Endothelial cell of umbilical vein (primary cell): ENCODE measurements at regions not wholly inside any gene's neighbourhood (a gene's known extent, or its start where the extent isn't known, plus 50 kb on each side); places are given as distances from the start of the nearest gene placed in this dataset.
A peak's percentile ranks its signal among the peaks of the same experiment; 100 is the strongest.

Experiments used
- BruUV-seq: library from RNA; stranded (reverse); fragments of 400-500 nt; replicated peaks from 2 replicates; lab custom pipeline; 2021; lab: Mats Ljungman, UMichigan
- CTCF ChIA-PET: fragments of 300-600, 350-600 bp; sonication (Branson Sonifier 250); formaldehyde crosslinking; loops from one replicate; lab custom pipeline; 2021; ENCODE audit warnings: antibody characterized with exemption, inconsistent platforms; lab: Charles Lee
- POLR2A ChIA-PET: fragments of 300-600, 350-600 bp; sonication (Branson Sonifier 250); formaldehyde crosslinking; loops from one replicate; lab custom pipeline; 2021; ENCODE audit warnings: antibody characterized with exemption, inconsistent platforms; lab: Charles Lee
- DNase-seq: peaks from one replicate; pipeline ENCODE4 v3.0.0-alpha.2; 2011; ENCODE audit warnings: low read depth, low spot score
- FAIRE-seq: peaks from 2 replicates; lab custom pipeline; 2011; peaks lifted over from hg19 to GRCh38; lab: Jason Lieb, UNC
- H2AFZ ChIP-seq: 2 replicates; pipeline ENCODE4 v1.6.0; 2012; ENCODE audit warnings: low read depth, low read length, control low read depth, inconsistent platforms
- H3K27ac ChIP-seq: 2 replicates; pipeline ENCODE4 v1.5.1; 2011; ENCODE audit warnings: low read depth, mild to moderate bottlenecking, control low read depth, low read length, moderate library complexity; ENCODE audit not compliant: insufficient read depth
- H3K27me3 ChIP-seq, 2 experiments: 2 replicates each; pipeline versions ENCODE4 v1.6.0 to v1.6.1; 2011; ENCODE audit warnings: low read length in 2 of 2, mixed read lengths in 1 of 2; ENCODE audit not compliant: control insufficient read depth in 2 of 2, insufficient read depth in 2 of 2
- H3K36me3 ChIP-seq, 2 experiments: 2 replicates in 1 of 2; 3 replicates in 1 of 2; pipeline ENCODE4 v1.5.1; 2011; ENCODE audit warnings: low read length in 2 of 2, mild to moderate bottlenecking in 1 of 2, moderate library complexity in 1 of 2; ENCODE audit not compliant: control insufficient read depth in 2 of 2, insufficient read depth in 2 of 2; ENCODE audit errors: extremely low read depth in 1 of 2
- H3K4me1 ChIP-seq: 3 replicates; pipeline ENCODE4 v1.5.1; 2011; ENCODE audit warnings: mild to moderate bottlenecking, low read length; ENCODE audit not compliant: control insufficient read depth, insufficient read depth; ENCODE audit errors: extremely low read depth
- H3K4me2 ChIP-seq: 2 replicates; pipeline ENCODE4 v1.6.1; 2011; ENCODE audit warnings: low read length, control low read depth, mixed read lengths; ENCODE audit not compliant: insufficient read depth
- H3K4me3 ChIP-seq, 3 experiments: fragments of 200-600 bp in 1 of 3; sonication (generic), shearing (Covaris generic) in 1 of 3; replicated peaks in 1 of 3; 2 replicates each; pipeline ENCODE4 v1.5.1; 2011 to 2016; ENCODE audit warnings: control low read depth in 3 of 3, low read length in 3 of 3, mild to moderate bottlenecking in 2 of 3, inconsistent platforms in 1 of 3, low read depth in 1 of 3, moderate library complexity in 1 of 3; ENCODE audit not compliant: insufficient read depth in 1 of 3
- H3K79me2 ChIP-seq: 2 replicates; pipeline ENCODE4 v1.6.0; 2012; ENCODE audit warnings: low read length, inconsistent platforms; ENCODE audit not compliant: control insufficient read depth, insufficient read depth
- H3K9ac ChIP-seq: replicated peaks from 2 replicates; pipeline ENCODE3; 2011; ENCODE audit warnings: low read length, control low read depth; ENCODE audit not compliant: insufficient read depth; ENCODE audit errors: extremely low read depth
- H3K9me1 ChIP-seq: replicated peaks from 3 replicates; pipeline ENCODE4 v1.6.0; 2011; ENCODE audit warnings: mild to moderate bottlenecking, low read length; ENCODE audit not compliant: control insufficient read depth, insufficient read depth; ENCODE audit errors: extremely low read depth
- H3K9me3 ChIP-seq: replicated peaks from 2 replicates; pipeline ENCODE4 v1.5.1; 2012; ENCODE audit warnings: low read length, inconsistent platforms; ENCODE audit not compliant: control insufficient read depth, insufficient read depth
- H4K20me1 ChIP-seq: replicated peaks from 2 replicates; pipeline ENCODE3; 2011; ENCODE audit warnings: mild to moderate bottlenecking, low read length; ENCODE audit not compliant: control insufficient read depth, insufficient read depth; ENCODE audit errors: extremely low read depth
- CTCF ChIP-seq, 2 donors: IDR thresholded peaks; 1 replicate in 1 of 2; 2 replicates in 1 of 2; pipeline ENCODE4 v1.5.1; 2011; ENCODE audit warnings: low read length in 2 of 2, mild to moderate bottlenecking in 2 of 2, moderate library complexity in 2 of 2, control low read depth in 1 of 2, inconsistent platforms in 1 of 2, low read depth in 1 of 2; ENCODE audit not compliant: insufficient read depth in 1 of 2; ENCODE audit errors: extremely low read depth in 1 of 2
- EZH2 ChIP-seq: IDR thresholded peaks from 2 replicates; pipeline ENCODE4 v1.6.1; 2012; ENCODE audit warnings: borderline replicate concordance, low read depth, mild to moderate bottlenecking, moderate library complexity, low read length, inconsistent platforms; ENCODE audit not compliant: severe bottlenecking
- FOS ChIP-seq: IDR thresholded peaks from 2 replicates; pipeline ENCODE4 v1.6.1; 2011; ENCODE audit warnings: mild to moderate bottlenecking, low read length, moderate library complexity, borderline replicate concordance; ENCODE audit not compliant: insufficient read depth
- GATA2 ChIP-seq: IDR thresholded peaks from 2 replicates; pipeline ENCODE4 v1.7.0; 2011; ENCODE audit warnings: low read depth, mild to moderate bottlenecking, moderate library complexity, mixed read lengths, low read length; ENCODE audit not compliant: insufficient read length, insufficient read depth
- JUN ChIP-seq: IDR thresholded peaks from 2 replicates; pipeline ENCODE4 v1.6.1; 2011; ENCODE audit warnings: borderline replicate concordance, low read depth; ENCODE audit not compliant: insufficient read length, insufficient read depth
- MYC ChIP-seq: IDR thresholded peaks from one replicate; pipeline ENCODE4 v1.6.1; 2011; ENCODE audit warnings: mild to moderate bottlenecking, low read depth, low read length
- POLR2A ChIP-seq: IDR thresholded peaks from 2 replicates; pipeline ENCODE4 v1.6.1; 2012; ENCODE audit warnings: low read depth, mild to moderate bottlenecking, control low read depth, low read length
- POLR2AphosphoS5 ChIP-seq: IDR thresholded peaks from 2 replicates; pipeline ENCODE4 v1.6.1; 2012; ENCODE audit warnings: low read depth, mild to moderate bottlenecking, control low read depth, low read length, moderate library complexity; ENCODE audit not compliant: insufficient read depth
- dilution Hi-C: fragments of 300-500 bp; cut with MboI; formaldehyde crosslinking; loops from one replicate; pipeline ENCODE4 v1.15.0; 2019; ENCODE audit warnings: low sequenced_read_pairs; ENCODE audit not compliant: extremely low pct_ligation_motif_present
- intact Hi-C: fragments of 100-400 bp; cut with micrococcal nuclease; formaldehyde crosslinking; loops from one replicate; pipeline ENCODE4 v1.10.0; 2022
- TF ChIP-seq, protein P1 (sequence below): IDR thresholded peaks from 2 replicates; pipeline ENCODE4 v1.6.1; 2011; ENCODE audit not compliant: insufficient read depth, insufficient read length

- Histone ChIP-seq H3K9ac (peak overlapping the region; percentile 51), H4K20me1 (no peaks in the 10 kb centered on the region), H3K9me3 (no peaks in the 10 kb centered on the region), H3K4me3 (no peak overlapping the region), H3K27ac (peak overlapping the region; percentile 93), H2AFZ (peak overlapping the region; percentile 88), H3K79me2 (no peaks in the 10 kb centered on the region), H3K9me1 (no peaks in the 10 kb centered on the region), H3K4me2 (peak overlapping the region; percentile 68), H3K36me3 (no peaks in the 10 kb centered on the region), H3K4me1 (peaks cover 16% of the 10 kb centered on the region), H3K27me3 (no peaks in the 10 kb centered on the region)
- POLR2A ChIA-PET: no interaction called here
- intact Hi-C loops: loop anchor here (10.0 kb wide), 1 partner anchor 416 kb away; no protein-coding TSS in a partner anchor
- BruUV-seq: no TSS peak
- dilution Hi-C loops: no loop called here
- peak; percentile 64 for FAIRE-seq
- DNase-seq: peak; percentile 51
- TF ChIP-seq JUN: peak; percentile 81
- peak; percentile 64 for TF ChIP-seq FOS
- TF ChIP-seq GATA2: no peak
- TF ChIP-seq POLR2AphosphoS5: peak; percentile 28
- CTCF ChIA-PET: interaction anchor here (1.0 to 1.4 kb wide), 2 partner anchors 11 to 31 kb away, joined by 3 to 4 read pairs; no protein-coding TSS in a partner anchor
Observed at GRCh38 chr3:81308306-81308705, 453.1 kb downstream of the GBE1 start.

DNA sequence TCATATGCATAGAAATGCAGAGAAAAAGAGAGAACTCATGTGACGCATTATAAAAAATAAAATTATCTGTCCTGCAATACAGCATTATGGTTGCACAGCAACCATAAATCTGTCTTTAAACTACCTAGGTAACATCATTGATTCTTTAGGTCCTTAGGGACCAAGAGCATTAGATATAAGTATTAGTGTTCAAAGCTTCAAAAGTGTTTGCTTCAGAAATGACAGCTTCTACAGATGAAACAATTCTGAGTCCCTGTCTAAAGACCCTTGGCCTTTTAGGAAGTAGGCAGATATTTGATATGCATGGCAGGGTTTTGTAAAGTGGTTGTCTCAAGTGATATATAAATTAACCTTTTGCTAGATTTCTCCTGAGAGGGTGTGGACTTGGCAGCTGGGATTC is 454.2 kb downstream of the GBE1 start:
- Histone ChIP-seq H3K4me2 (no peak overlapping the region), H3K9me3 (no peaks in the 10 kb centered on the region), H3K79me2 (no peaks in the 10 kb centered on the region), H3K9ac (no peak overlapping the region), H3K4me3 (no peak overlapping the region), H3K27me3 (no peaks in the 10 kb centered on the region), H3K27ac (peak overlapping the region; percentile 93), H2AFZ (peak overlapping the region; percentile 7), H3K9me1 (no peaks in the 10 kb centered on the region), H3K36me3 (no peaks in the 10 kb centered on the region), H4K20me1 (no peaks in the 10 kb centered on the region), H3K4me1 (peaks cover 16% of the 10 kb centered on the region)
- dilution Hi-C loops: no loop called here
- ChIA-PET CTCF (interaction anchor here (1.5 kb wide), 1 partner anchor 11 kb away, joined by 3 read pairs; no protein-coding TSS in a partner anchor), POLR2A (no interaction called here)
- no peak for DNase-seq
- intact Hi-C loops: loop anchor here (10.0 kb wide), 1 partner anchor 418 kb away; no protein-coding TSS in a partner anchor
- BruUV-seq: no TSS peak
- TF ChIP-seq EZH2: no peak
- no peak for TF ChIP-seq GATA2
- TF ChIP-seq MYC: no peak
- no peak for TF ChIP-seq POLR2AphosphoS5
- TF ChIP-seq, protein P1, sequence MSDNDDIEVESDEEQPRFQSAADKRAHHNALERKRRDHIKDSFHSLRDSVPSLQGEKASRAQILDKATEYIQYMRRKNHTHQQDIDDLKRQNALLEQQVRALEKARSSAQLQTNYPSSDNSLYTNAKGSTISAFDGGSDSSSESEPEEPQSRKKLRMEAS: no peak
- no peak for TF ChIP-seq CTCF (IDR thresholded peaks at IDR 0.05; ENCODE audit: extremely low read depth in 1 of 2, insufficient read depth in 1 of 2, low read depth in 1 of 2, low read length in 2 of 2)
- TF ChIP-seq FOS: no peak
- TF ChIP-seq JUN: no peak
- no peak for TF ChIP-seq POLR2A
- no peak for FAIRE-seq
